Inferior parietal cortex (tissue), 1 donor: ENCODE measurements at regions not wholly inside any gene's neighbourhood (a gene's known extent, or its start where the extent isn't known, plus 50 kb on each side); places are given as distances from the start of the nearest gene placed in this dataset.
"Not testable (repeated sequence)": the region's sequence is repeated elsewhere in the genome, so short reads cannot be mapped to it uniquely, and the experiment has no call there.

Source experiments
- DNase-seq: peaks from one replicate; pipeline ENCODE4 v3.0.0-alpha.2; 2016; ENCODE audit errors: extremely low spot score

- DNase-seq: no peak
These were observed 115.3 kb downstream of the NPIPB5 start for GRCh38 chr16:22625967-22626366.

GRCh38 chr16:22627043-22627442, 116.4 kb downstream of the NPIPB5 start:
- DNase-seq: no peak

- no peak for DNase-seq
These were observed 118.3 kb downstream of the NPIPB5 start for GRCh38 chr16:22628994-22629393.

GRCh38 chr16:22630242-22630641, 119.6 kb downstream of the NPIPB5 start:
- no peak for DNase-seq

- no peak for DNase-seq
These were observed 120.6 kb downstream of the NPIPB5 start for GRCh38 chr16:22631264-22631663.

- DNase-seq: no peak
These were observed 121.9 kb downstream of the NPIPB5 start for GRCh38 chr16:22632606-22633005.

- DNase-seq: no peak
These were observed 122.6 kb downstream of the NPIPB5 start for GRCh38 chr16:22633280-22633679.

- no peak for DNase-seq
These were observed 123.1 kb downstream of the NPIPB5 start for GRCh38 chr16:22633799-22634198.

- no peak for DNase-seq
These were observed 124.3 kb downstream of the NPIPB5 start for GRCh38 chr16:22634954-22635353.

GRCh38 chr16:22635357-22635761, 124.7 kb downstream of the NPIPB5 start:
- peak; percentile 54 for DNase-seq

GRCh38 chr16:22635801-22636200, 125.1 kb downstream of the NPIPB5 start:
- DNase-seq: no peak

- DNase-seq: no peak
These were observed 127.9 kb downstream of the NPIPB5 start for GRCh38 chr16:22638393-22639206.

GRCh38 chr16:22641131-22641628, 130.5 kb downstream of the NPIPB5 start:
- DNase-seq: no peak

- DNase-seq: no peak
These were observed 131.9 kb downstream of the NPIPB5 start for GRCh38 chr16:22642416-22643088.

- not testable (repeated sequence) for DNase-seq
These were observed 132.5 kb downstream of the NPIPB5 start for GRCh38 chr16:22643203-22643602.

- no peak for DNase-seq
These were observed 133.2 kb downstream of the NPIPB5 start for GRCh38 chr16:22643886-22644285.

GRCh38 chr16:22645868-22646267, 135.2 kb downstream of the NPIPB5 start:
- DNase-seq: no peak

- DNase-seq: no peak
These were observed 136.4 kb downstream of the NPIPB5 start for GRCh38 chr16:22646948-22647556.

GRCh38 chr16:22648141-22648540, 137.4 kb downstream of the NPIPB5 start:
- DNase-seq: no peak

- DNase-seq: no peak
These were observed 138.2 kb downstream of the NPIPB5 start for GRCh38 chr16:22648941-22649340.

- DNase-seq: not testable (repeated sequence)
These were observed 140.6 kb downstream of the NPIPB5 start for GRCh38 chr16:22651111-22651817.

- no peak for DNase-seq
These were observed 141.8 kb downstream of the NPIPB5 start for GRCh38 chr16:22652463-22652845.
